ENCODE measurements at regions not wholly inside any gene's neighbourhood (a gene's known extent, or its start where the extent isn't known, plus 50 kb on each side); places are given as distances from the start of the nearest gene placed in this dataset.
"Not testable (repeated sequence)": the region's sequence is repeated elsewhere in the genome, so short reads cannot be mapped to it uniquely, and the experiment has no call there.

DNA sequence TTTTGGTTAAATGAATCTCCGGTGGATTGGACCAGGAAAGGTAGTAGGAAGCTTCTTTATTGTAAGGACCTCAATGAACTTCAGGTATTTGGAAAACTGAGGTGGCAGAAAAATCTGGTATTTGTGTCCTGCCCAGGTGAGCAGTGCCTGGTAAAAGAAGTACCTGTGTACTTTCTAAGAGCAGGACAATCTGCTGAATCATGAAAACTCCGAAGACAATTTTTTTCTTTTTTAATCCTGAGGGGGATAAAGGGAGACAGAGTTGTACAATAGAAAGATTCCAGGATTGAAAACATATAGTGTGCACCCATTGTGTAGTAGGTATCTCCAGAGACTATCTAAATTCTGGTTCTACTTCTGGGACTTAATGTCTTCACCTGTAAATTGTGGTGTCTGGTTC is 191.8 kb upstream of the SPOPL start:
- no peak for DNase-seq (ENCODE audit: low spot score)

DNA sequence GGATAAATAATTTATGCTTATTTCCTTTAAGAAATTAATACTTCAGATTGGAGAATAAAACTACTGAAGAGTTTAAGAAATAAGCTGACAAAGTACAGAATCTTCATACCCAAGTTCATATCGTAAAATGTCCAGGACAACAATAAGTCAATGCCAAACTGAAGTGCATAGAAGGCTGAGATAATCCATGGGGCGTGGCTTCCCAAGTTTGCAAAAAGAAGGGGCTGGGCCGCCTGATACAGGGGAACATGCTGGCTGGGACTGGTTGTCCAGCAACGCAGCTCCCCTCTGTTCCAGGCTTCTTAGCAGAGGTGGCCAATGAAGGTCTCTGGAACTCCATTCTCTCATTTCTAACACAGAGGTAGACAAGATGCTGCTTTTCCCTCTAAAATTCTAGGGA is 189.5 kb upstream of the SPOPL start:
- no peak for DNase-seq (ENCODE audit: low spot score)

GRCh38 chr2:138315619-138316018 is 186.0 kb upstream of the SPOPL start:
- not testable (repeated sequence) for DNase-seq (ENCODE audit: low spot score)

DNA sequence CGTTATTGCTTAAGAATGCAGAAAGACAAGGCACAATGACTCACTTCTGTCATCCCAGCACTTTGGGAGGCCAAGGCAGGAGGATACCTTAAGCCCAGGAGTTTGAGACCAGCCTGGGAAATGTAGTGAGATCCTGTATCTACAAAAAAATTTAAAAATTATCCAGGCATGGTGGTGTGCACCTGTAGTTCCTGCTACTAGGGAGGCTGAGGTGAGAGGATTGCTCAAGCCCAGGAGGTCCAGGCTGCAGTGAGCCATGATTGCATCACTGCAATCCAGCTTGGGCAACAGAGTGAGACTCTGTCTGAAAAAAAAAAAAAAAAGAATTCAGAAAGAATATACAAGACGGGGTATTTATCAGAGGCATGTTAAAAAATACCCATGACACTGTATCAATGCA is 182.0 kb upstream of the SPOPL start:
- DNase-seq (ENCODE audit: low spot score) = no peak

DNA sequence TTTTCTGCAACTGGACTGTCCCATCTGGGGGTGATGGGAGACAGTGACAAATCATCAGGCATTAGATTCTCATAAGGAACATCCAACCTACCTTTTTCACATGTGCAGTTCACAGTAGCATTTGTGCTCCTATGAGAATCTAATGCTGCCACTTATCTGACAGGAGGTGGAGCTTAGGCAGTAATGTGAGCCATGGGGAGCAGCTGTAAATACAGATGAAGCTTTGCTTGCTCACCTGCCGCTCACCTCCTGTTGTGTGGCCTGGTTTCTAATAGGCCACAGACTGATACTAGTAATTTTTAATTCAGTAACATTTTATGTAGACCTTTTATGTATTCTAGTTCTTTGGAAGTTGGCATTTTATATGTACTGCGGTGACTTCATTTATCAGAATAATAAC is 180.1 kb upstream of the SPOPL start:
- DNase-seq (ENCODE audit: low spot score) = no peak

GRCh38 chr2:138323382-138324067 is 178.0 kb upstream of the SPOPL start:
- no peak for DNase-seq (ENCODE audit: low spot score)

DNA sequence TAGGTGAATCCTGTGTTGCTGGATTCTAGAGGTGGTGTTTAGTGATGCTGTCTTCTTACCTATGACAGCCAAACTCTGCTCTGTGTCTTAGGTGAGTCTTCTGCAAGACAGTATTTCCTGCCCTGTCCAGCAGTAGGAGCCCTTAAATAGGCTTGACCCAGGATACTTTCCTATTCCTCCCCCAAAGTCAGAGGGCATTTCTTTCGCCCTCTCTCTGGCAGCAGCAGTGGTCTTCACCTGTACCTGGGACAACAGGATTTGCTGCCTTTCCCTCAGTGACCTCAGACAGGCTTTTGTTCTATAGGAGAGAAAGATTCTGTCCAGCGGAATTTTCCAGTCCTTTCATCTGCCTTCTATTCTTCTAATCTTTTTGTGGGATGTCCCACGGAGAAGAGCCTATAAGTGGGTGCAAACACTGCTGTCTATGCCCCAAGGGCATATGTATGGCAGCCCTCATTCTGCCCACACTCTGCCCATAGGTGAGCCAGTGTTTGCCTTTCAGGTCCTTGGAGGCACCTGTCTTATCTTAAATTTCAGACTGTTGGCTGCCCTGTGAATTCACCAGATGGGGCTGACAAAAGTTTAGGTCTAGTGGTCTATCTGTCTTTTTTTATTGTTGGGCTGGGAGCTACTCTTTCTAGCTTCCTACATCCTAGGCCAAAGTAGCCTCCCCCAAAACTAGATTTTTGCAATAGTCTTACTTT is 177.3 kb upstream of the SPOPL start:
- no peak for DNase-seq (ENCODE audit: low spot score)

GRCh38 chr2:138327967-138328366 is 173.6 kb upstream of the SPOPL start:
- DNase-seq (ENCODE audit: low spot score) = no peak

DNA sequence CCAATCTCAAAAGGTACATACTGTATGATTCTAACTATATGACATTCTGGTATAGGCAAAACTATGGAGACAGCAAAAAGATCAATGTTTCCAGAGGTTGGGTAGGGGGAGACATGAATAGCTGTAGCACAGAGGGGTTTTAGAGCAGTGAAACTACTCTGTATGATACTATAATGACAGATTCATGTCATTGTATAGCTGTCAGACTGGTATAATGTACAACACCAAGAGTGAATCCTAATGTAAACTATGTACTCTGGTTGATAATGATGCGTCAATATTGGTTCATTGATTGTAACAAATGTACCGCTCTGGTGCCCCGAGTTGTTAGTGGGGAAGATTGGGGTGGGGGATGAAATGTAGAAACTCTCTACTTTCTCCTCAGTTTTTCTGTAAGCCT is 172.4 kb upstream of the SPOPL start:
- no peak for DNase-seq (ENCODE audit: low spot score)

- no peak for DNase-seq (ENCODE audit: low spot score)
These were observed 172.0 kb upstream of the SPOPL start for GRCh38 chr2:138329591-138329990.

GRCh38 chr2:138333121-138333520 is 168.4 kb upstream of the SPOPL start:
- DNase-seq (ENCODE audit: low spot score) = no peak

- DNase-seq (ENCODE audit: low spot score) = no peak
These were observed 167.9 kb upstream of the SPOPL start for GRCh38 chr2:138333677-138334076.

DNA sequence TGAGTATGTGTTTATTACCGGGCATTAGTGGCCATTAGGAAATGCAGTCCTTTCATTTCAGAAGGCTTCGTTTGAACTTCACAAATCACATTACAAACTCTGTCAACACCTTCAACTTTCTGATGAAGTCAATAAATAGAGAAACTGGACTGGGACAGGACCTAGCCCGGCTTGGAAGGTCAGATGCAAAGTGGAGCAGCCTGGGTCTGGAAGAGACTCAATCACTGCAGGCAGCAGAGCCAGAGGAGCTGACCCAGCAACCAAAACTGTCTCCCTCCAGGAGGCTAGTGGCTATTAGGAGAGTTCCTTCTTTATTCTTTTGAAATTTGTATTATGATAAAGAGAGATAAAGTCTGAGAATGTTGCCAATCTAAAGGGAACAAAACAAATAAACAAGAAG is 167.2 kb upstream of the SPOPL start:
- DNase-seq (ENCODE audit: low spot score) = no peak

DNA sequence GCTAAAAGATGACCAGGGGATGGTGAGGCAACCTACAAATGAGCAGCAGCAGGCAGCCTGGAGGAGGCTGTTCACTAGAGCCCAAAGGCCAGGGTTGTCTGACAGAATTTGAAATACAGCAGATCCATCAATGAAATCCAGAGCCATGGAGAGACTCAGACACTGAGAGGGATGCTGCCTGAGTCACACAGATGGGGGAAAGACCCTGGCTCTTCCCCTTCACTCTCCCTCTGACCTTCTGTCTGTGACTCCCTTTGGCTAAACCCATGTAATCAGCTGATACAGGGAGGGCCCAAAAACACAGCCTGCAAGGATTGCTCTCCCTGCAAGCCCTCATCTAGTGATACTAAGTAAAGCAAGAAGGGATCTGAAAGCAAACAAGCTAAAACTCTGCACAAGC is 166.5 kb upstream of the SPOPL start:
- DNase-seq (ENCODE audit: low spot score) = peak; percentile 21

GRCh38 chr2:138336146-138336545 is 165.4 kb upstream of the SPOPL start:
- no peak for DNase-seq (ENCODE audit: low spot score)

DNA sequence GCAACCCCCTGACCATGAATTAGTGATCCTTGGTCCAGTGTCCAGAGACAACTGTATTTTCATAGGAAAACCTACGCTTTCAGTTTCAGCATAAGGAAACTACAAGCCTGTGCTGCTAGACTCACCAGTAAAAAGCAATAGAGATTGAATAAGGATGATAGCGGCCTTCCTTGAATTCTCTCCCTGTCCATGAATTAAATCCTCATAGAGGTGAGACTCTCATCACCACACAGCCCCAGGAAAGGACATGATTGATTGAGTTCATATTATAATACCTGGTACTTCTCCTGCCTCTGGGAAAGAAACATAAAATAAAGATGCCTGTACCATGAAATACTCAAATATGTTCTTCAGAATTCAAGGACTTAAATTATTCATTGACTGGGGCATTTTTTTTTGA is 146.3 kb upstream of the SPOPL start:
- DNase-seq (ENCODE audit: low spot score) = no peak

- peak; percentile 12 for DNase-seq (ENCODE audit: low spot score)
These were observed 145.4 kb upstream of the SPOPL start for GRCh38 chr2:138356178-138356577.

- no peak for DNase-seq (ENCODE audit: low spot score)
These were observed 142.0 kb upstream of the SPOPL start for GRCh38 chr2:138359532-138359931.

GRCh38 chr2:138364554-138365162 is 136.9 kb upstream of the SPOPL start:
- DNase-seq (ENCODE audit: low spot score) = no peak

DNA sequence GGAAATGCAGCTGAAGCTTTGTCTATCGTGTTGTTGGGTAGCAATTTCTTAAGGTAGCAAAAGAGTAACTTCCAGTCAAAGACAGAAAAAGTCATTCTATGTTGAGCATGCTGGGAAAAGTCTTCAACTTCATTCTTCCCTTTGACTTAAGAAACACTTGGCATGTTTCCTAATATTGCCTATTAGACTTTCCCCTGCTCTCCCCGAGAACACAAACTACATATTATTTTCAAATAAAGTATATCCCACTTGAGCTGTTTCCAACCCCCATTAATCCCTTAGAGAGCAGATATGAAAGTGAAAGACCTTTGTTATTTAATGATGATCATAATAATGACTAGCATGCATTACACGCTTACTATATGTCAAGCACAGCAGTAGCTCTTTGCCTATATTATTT is 136.0 kb upstream of the SPOPL start:
- DNase-seq (ENCODE audit: low spot score) = no peak

- DNase-seq (ENCODE audit: low spot score) = no peak
These were observed 131.7 kb upstream of the SPOPL start for GRCh38 chr2:138369856-138370255.

GRCh38 chr2:138373993-138374408 is 127.6 kb upstream of the SPOPL start:
- DNase-seq (ENCODE audit: low spot score) = peak; percentile 46

DNA sequence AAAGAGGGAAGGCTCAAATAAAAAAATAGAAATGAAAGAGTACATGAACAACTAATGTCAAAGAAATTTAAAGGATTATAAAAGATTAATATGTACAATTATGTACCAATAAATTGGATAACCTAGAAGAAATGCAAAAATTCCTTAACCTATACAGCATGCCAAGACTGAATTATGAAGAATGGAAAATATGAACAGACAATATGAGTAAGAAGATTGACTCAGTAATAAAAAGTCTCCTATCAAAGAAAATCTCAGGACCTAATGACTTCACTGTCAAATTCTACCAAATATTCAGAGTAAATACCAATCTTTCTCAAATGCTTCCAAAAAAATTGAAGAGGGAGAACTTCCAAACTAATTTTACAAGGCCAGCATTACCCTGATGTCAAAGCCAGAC is 120.2 kb upstream of the SPOPL start:
- no peak for DNase-seq (ENCODE audit: low spot score)

Data from umbilical cord (tissue), 1 donor.